ENCODE measurements at regions not wholly inside any gene's neighbourhood (a gene's known extent, or its start where the extent isn't known, plus 50 kb on each side); places are given as distances from the start of the nearest gene placed in this dataset.

DNA sequence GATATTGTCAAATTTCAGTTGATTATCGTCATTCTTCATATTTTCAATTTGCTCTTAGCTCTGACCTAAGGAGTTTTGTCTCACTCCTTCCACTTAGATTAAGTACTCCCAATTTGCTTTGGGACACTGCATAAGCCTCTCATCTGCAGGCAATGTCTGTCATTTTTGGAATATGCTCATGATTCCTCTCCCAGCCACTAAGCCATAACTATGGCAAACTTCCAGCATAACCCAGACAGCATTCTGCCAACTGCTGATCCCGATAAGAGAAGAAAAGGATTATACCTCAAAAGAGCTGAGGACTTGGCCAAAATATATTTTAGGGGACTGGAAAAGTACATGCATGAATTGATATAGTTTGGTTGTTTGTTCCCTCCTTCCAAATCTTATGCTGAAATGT lies 444.4 kb downstream of the GABRG1 start:
- no TSS peak for BruUV-seq (replicated peaks)
- H3K56ac ChIP-seq (ENCODE audit: extremely low read depth, insufficient read depth, low read length) = no peak overlapping the region
- no peaks in the 10 kb centered on the region for H3K4me1 ChIP-seq (ENCODE audit: control insufficient read depth, insufficient read depth, low read length)
- no peak overlapping the region for H4K8ac ChIP-seq (ENCODE audit: low read depth in 2 of 2, low read length in 2 of 2)
- no peaks in the 10 kb centered on the region for H3K79me1 ChIP-seq (ENCODE audit: low read depth in 1 of 2, low read length in 2 of 2)
- WGBS, 2 experiments (ENCODE audit: extremely low coverage in 2 of 2, insufficient read length in 1 of 2) = no CpG with 5 or more reads among the region's 2 CpGs
- no peak overlapping the region for H3K4ac ChIP-seq (ENCODE audit: low read depth, low read length)
- TF ChIP-seq, protein P1, sequence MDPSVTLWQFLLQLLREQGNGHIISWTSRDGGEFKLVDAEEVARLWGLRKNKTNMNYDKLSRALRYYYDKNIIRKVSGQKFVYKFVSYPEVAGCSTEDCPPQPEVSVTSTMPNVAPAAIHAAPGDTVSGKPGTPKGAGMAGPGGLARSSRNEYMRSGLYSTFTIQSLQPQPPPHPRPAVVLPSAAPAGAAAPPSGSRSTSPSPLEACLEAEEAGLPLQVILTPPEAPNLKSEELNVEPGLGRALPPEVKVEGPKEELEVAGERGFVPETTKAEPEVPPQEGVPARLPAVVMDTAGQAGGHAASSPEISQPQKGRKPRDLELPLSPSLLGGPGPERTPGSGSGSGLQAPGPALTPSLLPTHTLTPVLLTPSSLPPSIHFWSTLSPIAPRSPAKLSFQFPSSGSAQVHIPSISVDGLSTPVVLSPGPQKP (IDR thresholded peaks at IDR 0.05; ENCODE audit: borderline replicate concordance, low read depth, low read length) = no peak
- TF ChIP-seq RCOR1 (IDR thresholded peaks at IDR 0.05; ENCODE audit: insufficient replicate concordance, low read length) (no peak), NFE2L2 (IDR thresholded peaks at IDR 0.05; ENCODE audit: low read depth, low read length) (no peak), CEBPB (IDR thresholded peaks at IDR 0.05; ENCODE audit: low read depth, low read length) (no peak)
- no peak overlapping the region for H3K9ac ChIP-seq (ENCODE audit: low read depth, low read length)
- no peaks in the 10 kb centered on the region for H3K27me3 ChIP-seq (ENCODE audit: control insufficient read depth, insufficient read depth, low read length)
- no peak overlapping the region for H3K23ac ChIP-seq (ENCODE audit: low read depth, low read length)
- no peak for ATAC-seq (ENCODE audit: low read depth)
- no peaks in the 10 kb centered on the region for H3K36me3 ChIP-seq (ENCODE audit: control insufficient read depth, insufficient read depth, low read length)
- H3K18ac ChIP-seq (ENCODE audit: low read depth, low read length) = no peak overlapping the region
- in situ Hi-C loops (cut with MboI; ENCODE audit: low sequenced_read_pairs) = no loop called here
- intact Hi-C loops (cut with micrococcal nuclease) = no loop called here
- H3K14ac ChIP-seq (replicated peaks; ENCODE audit: low read depth, low read length) = no peak overlapping the region
- H3K27ac ChIP-seq (ENCODE audit: insufficient read depth, low read length) = no peak overlapping the region
- H3K4me2 ChIP-seq (ENCODE audit: low read depth, low read length) = no peak overlapping the region
- dilution Hi-C loops (cut with HindIII; ENCODE audit: low sequenced_read_pairs, unreplicated experiment) = no loop called here
- H2BK20ac ChIP-seq (ENCODE audit: low read depth, low read length) = no peak overlapping the region
- H2BK5ac ChIP-seq (ENCODE audit: low read depth, low read length, poor library complexity, severe bottlenecking) = no peak overlapping the region
- no peak overlapping the region for H4K91ac ChIP-seq (ENCODE audit: insufficient read depth, low read depth, low read length)
- H2BK120ac ChIP-seq (ENCODE audit: low read depth, low read length) = no peak overlapping the region
- CTCF ChIA-PET = no interaction called here
- H4K5ac ChIP-seq (ENCODE audit: low read depth, low read length) = no peak overlapping the region
- POLR2A ChIA-PET (ENCODE audit: unreplicated experiment) = no interaction called here
- no peaks in the 10 kb centered on the region for H4K20me1 ChIP-seq (ENCODE audit: insufficient read depth, low read length)
- H2AFZ ChIP-seq (replicated peaks; ENCODE audit: low read length, poor library complexity) = no peak overlapping the region
- no peaks in the 10 kb centered on the region for H3K9me1 ChIP-seq (ENCODE audit: insufficient read depth, low read length)
- no peak overlapping the region for H3K4me3 ChIP-seq (ENCODE audit: insufficient read depth, low read depth, low read length)
- H3K9me3 ChIP-seq (ENCODE audit: control insufficient read depth, insufficient read depth, low read length) = peaks cover 6% of the 10 kb centered on the region
- H2AK9ac ChIP-seq (replicated peaks; ENCODE audit: low read depth, low read length, poor library complexity) = no peak overlapping the region
- no peak for DNase-seq
- H2AK5ac ChIP-seq (ENCODE audit: low read depth, low read length) = no peak overlapping the region
- no peak overlapping the region for H2BK15ac ChIP-seq (ENCODE audit: low read depth, low read length)

Measured in IMR-90 (cell line).